ENCODE measurements at regions not wholly inside any gene's neighbourhood (a gene's known extent, or its start where the extent isn't known, plus 50 kb on each side); places are given as distances from the start of the nearest gene placed in this dataset.
"Not testable (repeated sequence)": the region's sequence is repeated elsewhere in the genome, so short reads cannot be mapped to it uniquely, and the experiment has no call there.

GRCh38 chr20:28562510-28562898 lies 2695.0 kb upstream of the DEFB115 start:
- DNase-seq, result no peak

- not testable (repeated sequence) for DNase-seq
These were observed 2694.5 kb upstream of the DEFB115 start for GRCh38 chr20:28562899-28563521.

DNA sequence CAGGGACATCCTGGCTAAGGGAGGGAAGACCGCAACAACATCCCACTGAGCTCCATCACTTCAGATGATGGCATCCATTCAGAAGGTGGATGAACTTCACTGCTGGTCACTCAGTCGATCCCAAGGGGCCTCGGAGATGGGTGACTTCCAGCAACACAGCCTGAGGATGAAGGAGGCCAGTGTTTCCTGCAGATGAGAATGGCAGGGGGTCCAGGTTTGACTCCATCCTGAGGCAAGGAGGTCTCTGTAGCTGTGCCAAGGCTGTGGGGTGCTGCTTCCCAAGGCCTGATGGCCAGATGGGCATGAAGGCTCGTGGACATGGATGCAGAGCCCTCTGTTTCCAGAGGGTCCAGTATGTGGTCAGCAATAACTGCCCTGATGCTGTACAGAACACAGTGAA lies 2693.4 kb upstream of the DEFB115 start:
- not testable (repeated sequence) for DNase-seq

GRCh38 chr20:28564688-28565463 lies 2692.6 kb upstream of the DEFB115 start:
- DNase-seq, result not testable (repeated sequence)

DNA sequence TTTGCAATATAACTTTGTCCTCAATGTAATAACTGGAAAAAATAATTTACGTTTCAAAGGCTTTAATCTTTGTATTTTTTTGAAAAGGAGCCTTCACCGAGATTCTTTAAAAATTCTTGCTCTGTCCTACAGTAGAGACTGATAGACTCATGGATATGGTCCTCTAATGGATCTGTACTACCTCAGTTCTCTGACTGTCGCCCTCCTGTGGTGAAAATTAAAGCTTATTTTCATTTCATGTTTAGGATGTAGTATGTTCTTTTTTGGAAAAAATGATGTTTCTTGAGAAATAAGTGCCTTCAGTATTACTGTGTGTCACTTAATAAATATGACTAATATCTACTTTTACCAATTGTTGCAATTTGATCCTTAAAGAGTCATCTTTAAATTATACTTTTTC lies 2681.5 kb upstream of the DEFB115 start:
- DNase-seq, result peak; percentile 26

DNA sequence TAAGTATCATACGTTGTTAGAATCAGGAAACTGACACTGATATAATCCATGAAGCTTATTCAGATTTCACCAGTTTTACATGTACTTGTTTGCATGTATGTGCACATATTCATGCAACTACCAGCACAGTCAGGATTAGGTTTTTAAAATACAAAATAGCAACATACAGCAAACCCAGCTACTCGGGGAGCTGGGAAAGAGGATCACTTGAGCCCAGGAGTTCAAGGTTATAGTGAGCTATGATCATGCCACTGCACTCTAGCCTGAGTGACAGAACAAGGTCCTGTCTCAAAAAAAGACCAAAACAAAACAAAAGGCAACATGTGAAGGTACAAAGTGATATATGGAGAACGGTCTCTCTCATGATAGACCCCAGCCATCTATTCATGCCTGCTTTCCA lies 2665.8 kb upstream of the DEFB115 start:
- not testable (repeated sequence) for DNase-seq

- not testable (repeated sequence) for DNase-seq
These were observed 2664.1 kb upstream of the DEFB115 start for GRCh38 chr20:28593383-28593782.

DNA sequence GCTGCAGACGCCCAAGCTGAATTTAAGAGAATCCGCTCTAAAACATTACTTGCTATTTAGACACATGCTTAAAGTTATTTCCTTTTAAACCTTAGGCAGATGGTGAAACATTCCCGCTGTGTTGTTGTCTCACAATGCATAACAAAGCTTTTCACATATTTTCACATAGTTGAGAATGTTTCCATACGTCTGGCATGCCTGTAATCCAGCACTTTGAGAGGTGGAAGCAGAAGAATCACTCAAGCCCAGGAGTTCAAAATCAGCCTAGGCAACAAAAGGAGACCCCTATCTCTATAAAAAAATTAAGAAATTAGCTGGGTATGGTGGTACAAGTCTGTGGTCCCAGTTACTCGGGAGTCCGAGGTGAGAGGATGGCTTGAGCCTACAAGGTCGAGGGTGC lies 2663.0 kb upstream of the DEFB115 start:
- not testable (repeated sequence) for DNase-seq

DNA sequence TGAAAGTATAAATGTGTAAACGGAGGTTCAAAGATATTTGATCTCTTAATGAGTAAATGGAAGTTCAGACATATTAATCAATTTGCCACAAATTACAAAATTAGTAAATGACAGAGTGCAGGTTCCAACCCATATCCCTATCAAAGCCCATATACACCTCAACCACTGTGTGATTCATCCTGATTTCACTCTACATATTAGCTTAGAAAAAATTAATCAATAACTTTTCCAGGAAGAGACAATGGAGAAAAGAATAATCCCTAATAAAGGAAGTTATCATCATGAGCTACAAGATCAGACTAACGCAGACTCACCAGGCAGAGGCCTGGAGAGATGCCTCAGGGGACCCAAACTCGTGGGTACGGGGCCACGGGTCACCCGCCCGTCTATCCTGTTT lies 2655.5 kb upstream of the DEFB115 start:
- not testable (repeated sequence) for DNase-seq

- peak; percentile 94 for DNase-seq
These were observed 2654.9 kb upstream of the DEFB115 start for GRCh38 chr20:28602403-28603217.

DNA sequence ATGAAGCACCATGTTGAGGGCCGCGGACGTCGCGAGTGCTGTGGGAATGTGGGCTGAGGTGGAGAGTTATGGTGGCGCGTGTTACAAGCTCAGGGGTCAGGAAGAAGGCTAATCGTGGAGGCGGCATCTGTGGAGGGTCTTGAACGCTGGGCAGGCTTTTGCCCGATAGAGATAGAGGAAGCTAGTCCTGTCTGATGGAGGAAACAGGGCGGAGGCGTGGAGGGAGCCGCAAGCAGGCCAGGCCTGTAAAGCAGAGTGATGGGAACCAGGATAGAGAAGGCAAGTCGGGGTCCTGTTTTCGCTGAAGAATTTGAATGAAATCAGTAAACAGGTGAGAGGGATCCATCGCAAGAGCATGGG lies 2654.3 kb upstream of the DEFB115 start:
- DNase-seq, result not testable (repeated sequence)

GRCh38 chr20:28616354-28616753 lies 2641.1 kb upstream of the DEFB115 start:
- DNase-seq, result no peak

- not testable (repeated sequence) for DNase-seq
These were observed 2637.4 kb upstream of the DEFB115 start for GRCh38 chr20:28619956-28620651.

- DNase-seq, result not testable (repeated sequence)
These were observed 2632.4 kb upstream of the DEFB115 start for GRCh38 chr20:28625112-28625511.

GRCh38 chr20:28640831-28641230 lies 2616.6 kb upstream of the DEFB115 start:
- DNase-seq, result not testable (repeated sequence)
